ENCODE measurements at regions not wholly inside any gene's neighbourhood (a gene's known extent, or its start where the extent isn't known, plus 50 kb on each side); places are given as distances from the start of the nearest gene placed in this dataset.

DNA sequence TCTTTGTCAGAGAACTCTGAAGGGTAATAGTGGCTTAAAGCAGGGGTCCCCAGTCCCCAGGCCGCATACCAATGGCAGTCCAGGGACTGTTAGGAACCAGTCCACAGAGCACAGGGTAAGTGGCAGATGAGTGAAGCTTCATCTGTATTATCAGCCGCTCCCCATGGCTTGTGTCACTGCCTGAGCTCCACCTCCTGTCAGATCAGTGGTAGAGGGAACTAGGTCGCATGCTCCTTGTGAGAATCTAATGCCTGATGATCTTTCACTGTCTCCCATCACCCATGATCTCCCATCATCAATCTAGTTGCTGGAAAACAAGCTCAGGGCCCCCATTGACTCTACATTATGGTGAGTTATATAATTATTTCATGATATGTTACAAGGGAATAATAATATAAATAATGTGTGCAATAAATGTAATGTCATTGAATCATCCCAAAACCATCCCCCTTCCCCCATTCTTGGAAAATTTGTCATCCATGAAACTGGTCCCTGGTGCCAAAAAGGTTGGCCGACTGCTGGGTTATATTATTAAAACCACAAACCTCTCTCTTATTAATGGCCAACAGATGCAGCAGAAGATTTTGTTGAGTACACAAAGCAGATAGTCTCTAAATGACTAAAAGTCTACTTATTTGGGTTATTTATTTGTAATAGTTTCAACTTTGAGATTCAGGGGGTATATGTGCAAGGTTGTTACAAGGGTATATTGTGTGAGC is 782.7 kb downstream of the CDH11 start:
- no peak overlapping the region for H3K4me3 ChIP-seq
- TF ChIP-seq EZH2 (IDR thresholded peaks at IDR 0.05) = no peak
- TF ChIP-seq FOXP2 (optimal IDR thresholded peaks at IDR 0.05; ENCODE audit: control extremely low read depth, extremely low read length, insufficient read depth) = no peak
- TF ChIP-seq POLR2AphosphoS5 (IDR thresholded peaks at IDR 0.05; ENCODE audit: borderline replicate concordance, low read depth, low read length) = no peak
- no peak overlapping the region for H3K9ac ChIP-seq (ENCODE audit: insufficient read length)
- H3K9me3 ChIP-seq (ENCODE audit: low read depth, low read length) = no peaks in the 10 kb centered on the region
- H3K36me3 ChIP-seq (ENCODE audit: insufficient read depth, low read length) = no peaks in the 10 kb centered on the region
- DNase-seq (ENCODE audit: low read depth, low spot score) = no peak
- no peak overlapping the region for H3K27ac ChIP-seq

DNA sequence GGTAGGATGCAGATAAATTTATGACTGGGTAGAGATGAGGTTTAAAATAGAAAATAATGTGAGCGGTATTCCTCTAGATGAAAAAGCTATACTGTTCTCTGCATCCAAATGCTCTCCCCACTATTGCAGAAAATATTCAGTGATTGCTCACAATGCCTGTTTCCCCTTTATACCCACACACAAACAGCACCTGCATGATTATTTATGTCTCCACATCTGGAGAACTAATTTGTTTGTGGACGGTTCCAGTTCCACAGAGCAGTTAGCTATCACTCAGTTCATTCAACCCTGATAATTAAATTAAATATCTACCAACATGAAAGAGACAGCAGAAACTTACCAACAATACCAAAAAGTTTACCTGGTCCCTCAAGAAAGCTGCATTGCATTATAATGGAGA is 800.0 kb downstream of the CDH11 start:
- Histone ChIP-seq H3K9ac (ENCODE audit: insufficient read length) (no peak overlapping the region), H3K27ac (no peak overlapping the region), H3K4me3 (no peak overlapping the region), H3K9me3 (ENCODE audit: low read depth, low read length) (no peaks in the 10 kb centered on the region), H3K36me3 (ENCODE audit: insufficient read depth, low read length) (no peaks in the 10 kb centered on the region)
- no peak for DNase-seq (ENCODE audit: low read depth, low spot score)
- TF ChIP-seq POLR2AphosphoS5 (IDR thresholded peaks at IDR 0.05; ENCODE audit: borderline replicate concordance, low read depth, low read length) (no peak), FOXP2 (optimal IDR thresholded peaks at IDR 0.05; ENCODE audit: control extremely low read depth, extremely low read length, insufficient read depth) (no peak), EZH2 (IDR thresholded peaks at IDR 0.05) (no peak)

- no peak for TF ChIP-seq FOXP2 (optimal IDR thresholded peaks at IDR 0.05; ENCODE audit: control extremely low read depth, extremely low read length, insufficient read depth)
- no peak for TF ChIP-seq POLR2AphosphoS5 (IDR thresholded peaks at IDR 0.05; ENCODE audit: borderline replicate concordance, low read depth, low read length)
- TF ChIP-seq EZH2 (IDR thresholded peaks at IDR 0.05) = no peak
- no peaks in the 10 kb centered on the region for H3K9me3 ChIP-seq (ENCODE audit: low read depth, low read length)
- no peak overlapping the region for H3K27ac ChIP-seq
Measured at GRCh38 chr16:64321066-64321465, 800.8 kb downstream of the CDH11 start.

GRCh38 chr16:64317601-64318000 is 804.3 kb downstream of the CDH11 start:
- no peaks in the 10 kb centered on the region for H3K9me3 ChIP-seq (ENCODE audit: low read depth, low read length)
- no peak overlapping the region for H3K4me3 ChIP-seq
- TF ChIP-seq POLR2AphosphoS5 (IDR thresholded peaks at IDR 0.05; ENCODE audit: borderline replicate concordance, low read depth, low read length) (no peak), FOXP2 (optimal IDR thresholded peaks at IDR 0.05; ENCODE audit: control extremely low read depth, extremely low read length, insufficient read depth) (no peak), EZH2 (IDR thresholded peaks at IDR 0.05) (no peak)
- no peak overlapping the region for H3K27ac ChIP-seq
- no peaks in the 10 kb centered on the region for H3K36me3 ChIP-seq (ENCODE audit: insufficient read depth, low read length)
- no peak for DNase-seq (ENCODE audit: low read depth, low spot score)
- no peak overlapping the region for H3K9ac ChIP-seq (ENCODE audit: insufficient read length)

More at GRCh38 chr16:64321066-64321465, 800.8 kb downstream of the CDH11 start:
- Histone ChIP-seq H3K36me3 (ENCODE audit: insufficient read depth, low read length) (no peaks in the 10 kb centered on the region), H3K4me3 (no peak overlapping the region), H3K9ac (ENCODE audit: insufficient read length) (no peak overlapping the region)
- DNase-seq (ENCODE audit: low read depth, low spot score) = no peak

- no peak for TF ChIP-seq FOXP2 (optimal IDR thresholded peaks at IDR 0.05; ENCODE audit: control extremely low read depth, extremely low read length, insufficient read depth)
- TF ChIP-seq POLR2AphosphoS5 (IDR thresholded peaks at IDR 0.05; ENCODE audit: borderline replicate concordance, low read depth, low read length) = no peak
- TF ChIP-seq EZH2 (IDR thresholded peaks at IDR 0.05) = no peak
Measured at GRCh38 chr16:64313726-64314125, 808.1 kb downstream of the CDH11 start.

GRCh38 chr16:64312980-64313379 is 808.9 kb downstream of the CDH11 start:
- Histone ChIP-seq H3K9ac (ENCODE audit: insufficient read length) (no peak overlapping the region), H3K4me3 (no peak overlapping the region), H3K9me3 (ENCODE audit: low read depth, low read length) (no peaks in the 10 kb centered on the region), H3K27ac (no peak overlapping the region), H3K36me3 (ENCODE audit: insufficient read depth, low read length) (no peaks in the 10 kb centered on the region)
- TF ChIP-seq POLR2AphosphoS5 (IDR thresholded peaks at IDR 0.05; ENCODE audit: borderline replicate concordance, low read depth, low read length) = no peak
- TF ChIP-seq FOXP2 (optimal IDR thresholded peaks at IDR 0.05; ENCODE audit: control extremely low read depth, extremely low read length, insufficient read depth) = no peak
- TF ChIP-seq EZH2 (IDR thresholded peaks at IDR 0.05) = no peak
- DNase-seq (ENCODE audit: low read depth, low spot score) = peak; percentile 26

More at GRCh38 chr16:64313726-64314125, 808.1 kb downstream of the CDH11 start:
- H3K27ac ChIP-seq = no peak overlapping the region
- H3K36me3 ChIP-seq (ENCODE audit: insufficient read depth, low read length) = no peaks in the 10 kb centered on the region
- H3K9ac ChIP-seq (ENCODE audit: insufficient read length) = no peak overlapping the region
- no peak overlapping the region for H3K4me3 ChIP-seq
- no peaks in the 10 kb centered on the region for H3K9me3 ChIP-seq (ENCODE audit: low read depth, low read length)
- no peak for DNase-seq (ENCODE audit: low read depth, low spot score)

GRCh38 chr16:64312292-64312691 is 809.6 kb downstream of the CDH11 start:
- H3K4me3 ChIP-seq = no peak overlapping the region
- DNase-seq (ENCODE audit: low read depth, low spot score) = no peak
- H3K27ac ChIP-seq = no peak overlapping the region
- H3K9me3 ChIP-seq (ENCODE audit: low read depth, low read length) = no peaks in the 10 kb centered on the region
- H3K9ac ChIP-seq (ENCODE audit: insufficient read length) = no peak overlapping the region
- TF ChIP-seq POLR2AphosphoS5 (IDR thresholded peaks at IDR 0.05; ENCODE audit: borderline replicate concordance, low read depth, low read length) = no peak
- TF ChIP-seq FOXP2 (optimal IDR thresholded peaks at IDR 0.05; ENCODE audit: control extremely low read depth, extremely low read length, insufficient read depth) = no peak
- TF ChIP-seq EZH2 (IDR thresholded peaks at IDR 0.05) = no peak
- H3K36me3 ChIP-seq (ENCODE audit: insufficient read depth, low read length) = no peaks in the 10 kb centered on the region

- DNase-seq (ENCODE audit: low read depth, low spot score) = no peak
- Histone ChIP-seq H3K9me3 (ENCODE audit: low read depth, low read length) (no peaks in the 10 kb centered on the region), H3K27ac (no peak overlapping the region), H3K9ac (ENCODE audit: insufficient read length) (no peak overlapping the region), H3K36me3 (ENCODE audit: insufficient read depth, low read length) (no peaks in the 10 kb centered on the region), H3K4me3 (no peak overlapping the region)
- TF ChIP-seq EZH2 (IDR thresholded peaks at IDR 0.05) (no peak), FOXP2 (optimal IDR thresholded peaks at IDR 0.05; ENCODE audit: control extremely low read depth, extremely low read length, insufficient read depth) (no peak), POLR2AphosphoS5 (IDR thresholded peaks at IDR 0.05; ENCODE audit: borderline replicate concordance, low read depth, low read length) (no peak)
Measured at GRCh38 chr16:64311241-64311640, 810.6 kb downstream of the CDH11 start.

Measured in SK-N-MC (cell line).